Brain microvascular endothelial cell (primary cell): ENCODE measurements at regions not wholly inside any gene's neighbourhood (a gene's known extent, or its start where the extent isn't known, plus 50 kb on each side); places are given as distances from the start of the nearest gene placed in this dataset.

Experiments used
- DNase-seq: peaks from one replicate; pipeline ENCODE4 v3.0.0-alpha.2; 2020
- H3K27ac ChIP-seq: fragments of 250-450 bp; sonication (Bioruptor Pico); 2 replicates; pipeline ENCODE4 v1.5.1; 2020; ENCODE audit warnings: mild to moderate bottlenecking, moderate library complexity
- H3K27me3 ChIP-seq: fragments of 250-450 bp; sonication (Bioruptor Pico); replicated peaks from 2 replicates; pipeline ENCODE4 v1.5.1; 2020; ENCODE audit warnings: mild to moderate bottlenecking
- H3K36me3 ChIP-seq: fragments of 250-450 bp; sonication (Bioruptor Pico); replicated peaks from 2 replicates; pipeline ENCODE4 v1.5.1; 2020; ENCODE audit warnings: mild to moderate bottlenecking
- H3K4me3 ChIP-seq: 2 replicates; pipeline ENCODE4 v1.5.1; 2011; ENCODE audit warnings: low read depth, mild to moderate bottlenecking, control low read depth, low read length, moderate library complexity
- CTCF ChIP-seq: IDR thresholded peaks from 2 replicates; pipeline ENCODE4 v1.5.1; 2011; ENCODE audit warnings: low read depth, mild to moderate bottlenecking, moderate library complexity, low read length, control low read depth, inconsistent platforms; ENCODE audit errors: missing control alignments
- in situ Hi-C: cut with HindIII; loops from 2 replicates; pipeline ENCODE4 v1.10.0; 2017; ENCODE audit warnings: low sequenced_read_pairs, low pct_ligation_motif_present

- H3K36me3 ChIP-seq: no peaks in the 10 kb centered on the region
- H3K27me3 ChIP-seq: no peaks in the 10 kb centered on the region
- in situ Hi-C loops: no loop called here
- DNase-seq: no peak
- H3K27ac ChIP-seq: no peak overlapping the region
- peak; percentile 49 for TF ChIP-seq CTCF
- H3K4me3 ChIP-seq: no peak overlapping the region
Observed at GRCh38 chr14:88929656-88930436, 105.4 kb downstream of the TTC8 start.

DNA sequence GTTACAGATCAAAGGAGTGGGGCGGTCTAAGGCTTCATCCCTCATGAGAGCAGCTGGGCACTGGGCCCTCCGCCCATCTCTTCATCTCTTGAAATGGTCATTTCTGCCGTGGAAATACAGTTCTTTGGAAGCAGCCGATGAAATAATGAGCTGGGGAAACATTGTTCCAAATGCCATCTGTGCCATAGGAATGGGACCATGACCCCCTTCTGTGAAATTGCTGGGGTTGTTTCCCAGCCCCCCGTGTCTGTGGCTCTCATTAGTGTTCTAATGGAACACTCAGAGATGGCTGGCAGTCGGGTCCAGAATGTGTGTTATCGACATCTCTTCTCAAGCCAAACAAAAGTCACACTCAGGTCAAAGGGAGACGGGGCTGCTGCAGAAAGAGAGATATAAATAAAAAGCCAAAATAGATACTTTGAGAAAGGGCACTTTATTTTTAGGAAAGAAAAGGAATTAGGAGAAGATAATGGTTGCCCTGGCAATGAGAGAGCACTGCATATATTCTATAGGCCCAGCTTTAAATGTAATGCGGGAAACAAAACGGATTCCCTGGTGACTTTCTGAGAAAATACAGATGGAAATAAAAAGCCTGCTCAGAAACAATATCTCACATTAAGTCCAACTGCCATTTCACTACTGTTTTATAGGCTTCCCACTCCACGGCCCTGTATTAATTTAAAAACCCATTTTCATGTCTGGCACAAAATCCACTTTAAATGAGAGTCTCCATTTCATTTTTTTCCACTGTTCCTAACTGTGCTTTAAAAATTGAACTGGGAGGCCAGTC lies 107.1 kb downstream of the TTC8 start:
- no peak overlapping the region for H3K4me3 ChIP-seq
- H3K27me3 ChIP-seq: no peaks in the 10 kb centered on the region
- H3K27ac ChIP-seq: no peak overlapping the region
- no peak for DNase-seq
- H3K36me3 ChIP-seq: no peaks in the 10 kb centered on the region
- TF ChIP-seq CTCF: no peak
- in situ Hi-C loops: no loop called here

GRCh38 chr14:88933191-88933590 lies 108.7 kb downstream of the TTC8 start:
- H3K27ac ChIP-seq: no peak overlapping the region

DNA sequence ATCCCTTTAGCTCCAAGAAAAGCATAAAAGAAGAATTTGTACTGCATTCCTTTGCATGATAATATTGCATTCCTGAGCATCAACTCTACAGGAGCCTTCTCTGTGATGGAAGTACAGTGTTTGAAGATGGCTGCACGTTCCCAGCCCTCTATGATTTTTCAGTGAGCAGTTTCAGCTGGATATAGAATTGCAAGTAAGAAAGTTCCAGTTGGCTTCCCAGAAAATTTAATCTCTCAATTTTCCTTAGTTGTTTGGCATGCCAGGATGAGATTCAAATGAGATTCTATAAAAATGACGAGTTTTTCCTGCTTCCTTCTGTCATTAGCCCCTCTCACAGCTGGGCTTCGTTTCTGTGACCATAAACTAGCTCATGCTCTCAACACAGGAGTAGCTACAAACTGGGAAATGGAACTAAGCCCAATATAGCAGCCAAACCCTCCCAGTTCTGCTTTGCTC lies 109.9 kb downstream of the TTC8 start:
- no peak for TF ChIP-seq CTCF
- Histone ChIP-seq H3K36me3 (no peaks in the 10 kb centered on the region), H3K27ac (no peak overlapping the region), H3K27me3 (no peaks in the 10 kb centered on the region), H3K4me3 (no peak overlapping the region)
- peak; percentile 18 for DNase-seq
- in situ Hi-C loops: no loop called here

More at GRCh38 chr14:88933191-88933590, 108.7 kb downstream of the TTC8 start:
- Histone ChIP-seq H3K36me3 (no peaks in the 10 kb centered on the region), H3K27me3 (no peaks in the 10 kb centered on the region), H3K4me3 (no peak overlapping the region)
- in situ Hi-C loops: no loop called here
- TF ChIP-seq CTCF: no peak
- no peak for DNase-seq

GRCh38 chr14:88935083-88935482 lies 110.6 kb downstream of the TTC8 start:
- Histone ChIP-seq H3K36me3 (no peaks in the 10 kb centered on the region), H3K27me3 (no peaks in the 10 kb centered on the region), H3K27ac (no peak overlapping the region), H3K4me3 (no peak overlapping the region)
- DNase-seq: no peak
- no peak for TF ChIP-seq CTCF
- in situ Hi-C loops: no loop called here
